HEK293 (cell line): ENCODE measurements at regions not wholly inside any gene's neighbourhood (a gene's known extent, or its start where the extent isn't known, plus 50 kb on each side); places are given as distances from the start of the nearest gene placed in this dataset.

Experiments
- CTCF ChIA-PET: fragments of 350-600 bp; formaldehyde crosslinking; extraction: SDS; loops from one replicate; lab custom pipeline; 2021; ENCODE audit warnings: antibody characterized with exemption; lab: Yijun Ruan, JAX
- POLR2A ChIA-PET: fragments of 300-600 bp; formaldehyde crosslinking; extraction: SDS; loops from one replicate; lab custom pipeline; 2020; ENCODE audit warnings: antibody characterized with exemption, inconsistent platforms; lab: Yijun Ruan, JAX
- H3K27ac ChIP-seq: fragments of 200-500 bp; sonication (Bioruptor generic); 2 replicates; pipeline ENCODE4 v1.5.1; 2014; ENCODE audit warnings: low read depth, low read length, control low read depth, inconsistent platforms; ENCODE audit errors: extremely low read depth
- H3K36me3 ChIP-seq, 2 experiments: fragments of 200-500 bp in 1 of 2; sonication (Bioruptor generic) in 1 of 2; 1 replicate in 1 of 2; 2 replicates in 1 of 2; pipeline ENCODE4 v1.5.1; 2014 to 2017; ENCODE audit warnings: inconsistent platforms in 2 of 2, low read length in 2 of 2; ENCODE audit not compliant: control insufficient read depth in 2 of 2, insufficient read depth in 1 of 2
- H3K4me1 ChIP-seq: fragments of 200-500 bp; sonication (Bioruptor generic); 2 replicates; pipeline ENCODE4 v1.5.1; 2014; ENCODE audit warnings: mild to moderate bottlenecking, low read length, inconsistent platforms; ENCODE audit not compliant: control insufficient read depth, insufficient read depth
- H3K4me3 ChIP-seq: 2 replicates; pipeline ENCODE4 v1.5.1; 2011; ENCODE audit warnings: low read depth, mild to moderate bottlenecking, control low read depth, low read length, moderate library complexity
- H3K9me3 ChIP-seq: fragments of 200-500 bp; sonication (Bioruptor generic); 2 replicates; pipeline ENCODE4 v1.5.1; 2014; ENCODE audit warnings: low read depth, low read length, inconsistent platforms; ENCODE audit not compliant: control insufficient read depth, insufficient read depth
- GLI4 ChIP-seq: fragments of 450-650 bp; formaldehyde crosslinking; IDR thresholded peaks from 2 replicates; pipeline ENCODE4 v1.5.1; 2016; ENCODE audit warnings: missing biosample characterization, missing genetic modification characterization
- GLIS1 ChIP-seq: fragments of 450-650 bp; formaldehyde crosslinking; IDR thresholded peaks from 2 replicates; pipeline ENCODE4 v1.5.1; 2016; ENCODE audit warnings: missing biosample characterization, missing genetic modification characterization
- HOXA7 ChIP-seq: sonication (generic); formaldehyde crosslinking; IDR thresholded peaks from 2 replicates; pipeline ENCODE4 v1.8.1; 2022; ENCODE audit warnings: missing genetic modification reagents, borderline replicate concordance
- TCF7L2 ChIP-seq: IDR thresholded peaks from 2 replicates; pipeline ENCODE4 v1.6.1; 2011; ENCODE audit warnings: low read depth, mild to moderate bottlenecking, inconsistent platforms, low read length, moderate library complexity, borderline replicate concordance
- ZFHX2 ChIP-seq: fragments of 450-650 bp; formaldehyde crosslinking; conservative IDR thresholded peaks from 2 replicates; pipeline ENCODE4 v1.5.1; 2016; ENCODE audit warnings: missing biosample characterization, missing genetic modification characterization
- ZFP41 ChIP-seq: fragments of 450-650 bp; formaldehyde crosslinking; IDR thresholded peaks from 2 replicates; pipeline ENCODE4 v1.5.1; 2016; ENCODE audit warnings: missing biosample characterization, missing genetic modification characterization, borderline replicate concordance
- ZNF138 ChIP-seq: fragments of 450-650 bp; formaldehyde crosslinking; IDR thresholded peaks from 2 replicates; pipeline ENCODE4 v1.5.1; 2016; ENCODE audit warnings: missing biosample characterization, missing genetic modification characterization, borderline replicate concordance
- ZNF223 ChIP-seq: fragments of 450-650 bp; formaldehyde crosslinking; IDR thresholded peaks from 2 replicates; pipeline ENCODE4 v1.5.1; 2016; ENCODE audit warnings: missing biosample characterization, missing genetic modification characterization
- ZNF266 ChIP-seq: fragments of 450-650 bp; formaldehyde crosslinking; IDR thresholded peaks from 2 replicates; pipeline ENCODE4 v1.5.1; 2016; ENCODE audit warnings: missing biosample characterization, missing genetic modification characterization, low read depth
- ZNF416 ChIP-seq: fragments of 450-650 bp; formaldehyde crosslinking; IDR thresholded peaks from 2 replicates; pipeline ENCODE4 v1.5.1; 2016; ENCODE audit warnings: missing biosample characterization, missing genetic modification characterization
- ZNF585B ChIP-seq: fragments of 450-650 bp; formaldehyde crosslinking; IDR thresholded peaks from 2 replicates; pipeline ENCODE4 v1.5.1; 2016; ENCODE audit warnings: missing biosample characterization, missing genetic modification characterization
- ZNF600 ChIP-seq: fragments of 450-650 bp; formaldehyde crosslinking; IDR thresholded peaks from 2 replicates; pipeline ENCODE4 v1.5.1; 2016; ENCODE audit warnings: missing biosample characterization, missing genetic modification characterization
- ZNF660 ChIP-seq: fragments of 450-650 bp; IDR thresholded peaks from 2 replicates; pipeline ENCODE4 v1.5.1; 2018; ENCODE audit warnings: missing biosample characterization, mild to moderate bottlenecking, missing genetic modification characterization
- ZNF792 ChIP-seq: fragments of 450-650 bp; formaldehyde crosslinking; IDR thresholded peaks from 2 replicates; pipeline ENCODE4 v1.5.1; 2016; ENCODE audit warnings: missing biosample characterization, missing genetic modification characterization
- TF ChIP-seq, protein P1 (sequence below): fragments of 450-650 bp; formaldehyde crosslinking; IDR thresholded peaks from 2 replicates; pipeline ENCODE4 v1.5.1; 2016; ENCODE audit warnings: missing biosample characterization, missing genetic modification characterization, low read depth
- TF ChIP-seq, protein P2 (sequence below): fragments of 450-650 bp; formaldehyde crosslinking; IDR thresholded peaks from 2 replicates; pipeline ENCODE4 v1.5.1; 2016; ENCODE audit warnings: missing biosample characterization, missing genetic modification characterization
- TF ChIP-seq, protein P3 (sequence below): fragments of 450-650 bp; formaldehyde crosslinking; IDR thresholded peaks from 2 replicates; pipeline ENCODE4 v1.5.1; 2016; ENCODE audit warnings: missing biosample characterization, missing genetic modification characterization
- TF ChIP-seq, protein P4 (sequence below): fragments of 450-650 bp; formaldehyde crosslinking; IDR thresholded peaks from 2 replicates; pipeline ENCODE4 v1.5.1; 2016; ENCODE audit warnings: missing biosample characterization, missing genetic modification characterization
- TF ChIP-seq, protein P5 (sequence below): fragments of 450-650 bp; formaldehyde crosslinking; IDR thresholded peaks from 2 replicates; pipeline ENCODE4 v1.5.1; 2016; ENCODE audit warnings: missing biosample characterization, missing genetic modification characterization, borderline replicate concordance

DNA sequence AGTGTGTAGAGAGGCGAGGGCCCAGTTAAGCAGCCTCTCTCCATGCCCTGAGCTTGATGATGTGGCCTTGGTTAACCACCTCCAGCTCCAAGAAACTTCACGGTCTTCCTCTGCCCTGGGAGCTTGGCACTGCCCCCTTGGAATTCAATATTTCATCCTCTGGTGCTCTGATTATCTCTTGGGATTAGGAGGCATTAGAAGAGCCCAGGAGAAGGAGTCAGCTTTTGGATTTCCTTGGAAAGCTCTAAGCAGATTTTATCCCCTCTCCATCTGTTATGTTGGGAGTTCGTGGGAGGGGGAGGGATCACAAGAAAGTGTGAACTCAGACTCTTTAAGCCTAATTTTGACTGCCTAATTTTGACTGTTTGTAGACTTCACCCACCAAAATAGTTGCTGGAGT lies 132.7 kb upstream of the AGBL1 start (continued):
- TF ChIP-seq, protein P1, sequence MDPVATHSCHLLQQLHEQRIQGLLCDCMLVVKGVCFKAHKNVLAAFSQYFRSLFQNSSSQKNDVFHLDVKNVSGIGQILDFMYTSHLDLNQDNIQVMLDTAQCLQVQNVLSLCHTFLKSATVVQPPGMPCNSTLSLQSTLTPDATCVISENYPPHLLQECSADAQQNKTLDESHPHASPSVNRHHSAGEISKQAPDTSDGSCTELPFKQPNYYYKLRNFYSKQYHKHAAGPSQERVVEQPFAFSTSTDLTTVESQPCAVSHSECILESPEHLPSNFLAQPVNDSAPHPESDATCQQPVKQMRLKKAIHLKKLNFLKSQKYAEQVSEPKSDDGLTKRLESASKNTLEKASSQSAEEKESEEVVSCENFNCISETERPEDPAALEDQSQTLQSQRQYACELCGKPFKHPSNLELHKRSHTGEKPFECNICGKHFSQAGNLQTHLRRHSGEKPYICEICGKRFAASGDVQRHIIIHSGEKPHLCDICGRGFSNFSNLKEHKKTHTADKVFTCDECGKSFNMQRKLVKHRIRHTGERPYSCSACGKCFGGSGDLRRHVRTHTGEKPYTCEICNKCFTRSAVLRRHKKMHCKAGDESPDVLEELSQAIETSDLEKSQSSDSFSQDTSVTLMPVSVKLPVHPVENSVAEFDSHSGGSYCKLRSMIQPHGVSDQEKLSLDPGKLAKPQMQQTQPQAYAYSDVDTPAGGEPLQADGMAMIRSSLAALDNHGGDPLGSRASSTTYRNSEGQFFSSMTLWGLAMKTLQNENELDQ (tag by site-specific recombination), result no peak
- no peak for TF ChIP-seq ZNF660 (tag by site-specific recombination)
- TF ChIP-seq, protein P2, sequence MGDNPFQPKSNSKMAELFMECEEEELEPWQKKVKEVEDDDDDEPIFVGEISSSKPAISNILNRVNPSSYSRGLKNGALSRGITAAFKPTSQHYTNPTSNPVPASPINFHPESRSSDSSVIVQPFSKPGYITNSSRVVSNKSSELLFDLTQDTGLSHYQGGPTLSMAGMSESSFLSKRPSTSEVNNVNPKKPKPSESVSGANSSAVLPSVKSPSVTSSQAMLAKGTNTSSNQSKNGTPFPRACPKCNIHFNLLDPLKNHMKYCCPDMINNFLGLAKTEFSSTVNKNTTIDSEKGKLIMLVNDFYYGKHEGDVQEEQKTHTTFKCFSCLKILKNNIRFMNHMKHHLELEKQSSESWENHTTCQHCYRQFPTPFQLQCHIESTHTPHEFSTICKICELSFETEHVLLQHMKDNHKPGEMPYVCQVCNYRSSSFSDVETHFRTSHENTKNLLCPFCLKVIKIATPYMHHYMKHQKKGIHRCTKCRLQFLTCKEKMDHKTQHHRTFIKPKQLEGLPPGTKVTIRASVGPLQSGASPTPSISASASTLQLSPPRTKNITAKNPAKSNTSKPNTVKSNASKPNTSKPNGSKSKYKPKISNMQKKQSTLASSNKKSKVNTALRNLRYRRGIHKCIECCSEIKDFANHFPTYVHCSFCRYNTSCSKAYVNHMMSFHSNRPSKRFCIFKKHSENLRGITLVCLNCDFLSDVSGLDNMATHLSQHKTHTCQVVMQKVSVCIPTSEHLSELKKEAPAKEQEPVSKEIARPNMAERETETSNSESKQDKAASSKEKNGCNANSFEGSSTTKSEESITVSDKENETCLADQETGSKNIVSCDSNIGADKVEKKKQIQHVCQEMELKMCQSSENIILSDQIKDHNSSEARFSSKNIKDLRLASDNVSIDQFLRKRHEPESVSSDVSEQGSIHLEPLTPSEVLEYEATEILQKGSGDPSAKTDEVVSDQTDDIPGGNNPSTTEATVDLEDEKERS (tag by site-specific recombination), result no peak
- TF ChIP-seq ZNF585B (tag by site-specific recombination), result no peak

DNA sequence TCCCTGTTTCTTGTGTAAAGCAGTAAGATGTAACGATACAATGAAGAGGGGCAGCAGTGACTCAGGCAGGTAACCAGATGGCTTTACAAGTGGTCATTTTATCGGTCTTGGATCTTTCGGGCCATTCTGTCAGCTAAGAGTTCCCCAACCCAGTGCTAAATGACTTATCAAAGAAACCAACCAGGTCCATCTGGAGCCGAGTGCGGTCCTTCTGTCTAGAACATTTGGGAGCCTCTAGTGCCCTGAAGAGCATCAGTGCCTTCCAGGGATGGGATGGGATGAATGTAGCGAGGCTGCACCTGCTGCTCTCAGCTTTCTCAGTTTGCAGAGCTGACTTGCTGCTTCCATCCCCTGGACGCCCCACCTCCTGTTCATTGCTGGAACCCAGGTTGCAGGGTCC lies 131.7 kb upstream of the AGBL1 start:
- ChIA-PET POLR2A (no interaction called here), CTCF (interaction anchor here (0.6 to 1.1 kb wide), 2 partner anchors 12 to 200 kb away, joined by 3 to 4 read pairs; no protein-coding TSS in a partner anchor)
- Histone ChIP-seq H3K4me3 (no peak overlapping the region), H3K36me3 (no peaks in the 10 kb centered on the region), H3K4me1 (no peaks in the 10 kb centered on the region), H3K9me3 (no peaks in the 10 kb centered on the region), H3K27ac (no peak overlapping the region)
- TF ChIP-seq ZFP41 (no peak), ZFHX2 (tag by site-specific recombination) (no peak), ZNF223 (tag by site-specific recombination) (no peak), ZNF416 (tag by site-specific recombination) (no peak), ZNF138 (tag by site-specific recombination) (no peak), ZNF600 (tag by site-specific recombination) (no peak)
- TF ChIP-seq, protein P3, sequence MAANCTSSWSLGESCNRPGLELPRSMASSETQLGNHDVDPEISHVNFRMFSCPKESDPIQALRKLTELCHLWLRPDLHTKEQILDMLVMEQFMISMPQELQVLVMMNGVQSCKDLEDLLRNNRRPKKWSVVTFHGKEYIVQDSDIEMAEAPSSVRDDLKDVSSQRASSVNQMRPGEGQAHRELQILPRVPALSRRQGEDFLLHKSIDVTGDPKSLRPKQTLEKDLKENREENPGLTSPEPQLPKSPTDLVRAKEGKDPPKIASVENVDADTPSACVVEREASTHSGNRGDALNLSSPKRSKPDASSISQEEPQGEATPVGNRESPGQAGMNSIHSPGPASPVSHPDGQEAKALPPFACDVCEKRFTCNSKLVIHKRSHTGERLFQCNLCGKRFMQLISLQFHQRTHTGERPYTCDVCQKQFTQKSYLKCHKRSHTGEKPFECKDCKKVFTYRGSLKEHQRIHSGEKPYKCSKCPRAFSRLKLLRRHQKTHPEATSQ (tag by site-specific recombination), result no peak
- TF ChIP-seq, protein P4, sequence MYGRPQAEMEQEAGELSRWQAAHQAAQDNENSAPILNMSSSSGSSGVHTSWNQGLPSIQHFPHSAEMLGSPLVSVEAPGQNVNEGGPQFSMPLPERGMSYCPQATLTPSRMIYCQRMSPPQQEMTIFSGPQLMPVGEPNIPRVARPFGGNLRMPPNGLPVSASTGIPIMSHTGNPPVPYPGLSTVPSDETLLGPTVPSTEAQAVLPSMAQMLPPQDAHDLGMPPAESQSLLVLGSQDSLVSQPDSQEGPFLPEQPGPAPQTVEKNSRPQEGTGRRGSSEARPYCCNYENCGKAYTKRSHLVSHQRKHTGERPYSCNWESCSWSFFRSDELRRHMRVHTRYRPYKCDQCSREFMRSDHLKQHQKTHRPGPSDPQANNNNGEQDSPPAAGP (tag by site-specific recombination), result no peak

DNA sequence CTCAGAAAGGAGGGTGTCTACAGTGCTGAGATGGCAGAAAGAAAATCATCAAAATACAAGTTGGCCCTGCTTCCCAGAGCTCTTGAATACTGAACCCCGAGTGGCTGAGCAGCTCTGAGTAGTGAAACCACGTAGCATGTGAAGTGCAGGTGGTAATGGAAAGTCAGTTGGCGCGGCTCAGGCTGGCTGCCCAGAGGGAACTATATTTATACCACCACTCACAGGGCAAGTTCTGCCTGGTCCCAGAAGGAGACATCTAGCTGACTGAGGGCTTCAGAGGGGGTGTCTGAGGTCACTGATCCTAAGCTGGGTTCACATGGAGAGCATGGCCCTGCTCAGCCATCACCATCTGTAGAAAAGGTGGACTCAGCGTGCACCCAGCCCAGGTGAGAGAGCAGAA lies 129.6 kb upstream of the AGBL1 start:
- H3K36me3 ChIP-seq, result no peaks in the 10 kb centered on the region
- H3K4me1 ChIP-seq, result no peaks in the 10 kb centered on the region
- ChIA-PET CTCF (interaction anchor here (0.6 to 0.9 kb wide), 2 partner anchors 15 to 334 kb away, joined by 3 read pairs; no protein-coding TSS in a partner anchor), POLR2A (no interaction called here)
- no peak for TF ChIP-seq HOXA7
- no peak for TF ChIP-seq ZNF266 (tag by site-specific recombination)
- TF ChIP-seq, protein P5, sequence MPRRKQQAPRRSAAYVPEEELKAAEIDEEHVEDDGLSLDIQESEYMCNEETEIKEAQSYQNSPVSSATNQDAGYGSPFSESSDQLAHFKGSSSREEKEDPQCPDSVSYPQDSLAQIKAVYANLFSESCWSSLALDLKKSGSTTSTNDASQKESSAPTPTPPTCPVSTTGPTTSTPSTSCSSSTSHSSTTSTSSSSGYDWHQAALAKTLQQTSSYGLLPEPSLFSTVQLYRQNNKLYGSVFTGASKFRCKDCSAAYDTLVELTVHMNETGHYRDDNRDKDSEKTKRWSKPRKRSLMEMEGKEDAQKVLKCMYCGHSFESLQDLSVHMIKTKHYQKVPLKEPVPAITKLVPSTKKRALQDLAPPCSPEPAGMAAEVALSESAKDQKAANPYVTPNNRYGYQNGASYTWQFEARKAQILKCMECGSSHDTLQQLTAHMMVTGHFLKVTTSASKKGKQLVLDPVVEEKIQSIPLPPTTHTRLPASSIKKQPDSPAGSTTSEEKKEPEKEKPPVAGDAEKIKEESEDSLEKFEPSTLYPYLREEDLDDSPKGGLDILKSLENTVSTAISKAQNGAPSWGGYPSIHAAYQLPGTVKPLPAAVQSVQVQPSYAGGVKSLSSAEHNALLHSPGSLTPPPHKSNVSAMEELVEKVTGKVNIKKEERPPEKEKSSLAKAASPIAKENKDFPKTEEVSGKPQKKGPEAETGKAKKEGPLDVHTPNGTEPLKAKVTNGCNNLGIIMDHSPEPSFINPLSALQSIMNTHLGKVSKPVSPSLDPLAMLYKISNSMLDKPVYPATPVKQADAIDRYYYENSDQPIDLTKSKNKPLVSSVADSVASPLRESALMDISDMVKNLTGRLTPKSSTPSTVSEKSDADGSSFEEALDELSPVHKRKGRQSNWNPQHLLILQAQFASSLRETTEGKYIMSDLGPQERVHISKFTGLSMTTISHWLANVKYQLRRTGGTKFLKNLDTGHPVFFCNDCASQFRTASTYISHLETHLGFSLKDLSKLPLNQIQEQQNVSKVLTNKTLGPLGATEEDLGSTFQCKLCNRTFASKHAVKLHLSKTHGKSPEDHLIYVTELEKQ, result no peak
- no peak for TF ChIP-seq GLIS1 (tag by site-specific recombination)
- no peak for TF ChIP-seq ZNF792
- no peak for TF ChIP-seq GLI4
- no peak for TF ChIP-seq TCF7L2
- no peak for TF ChIP-seq ZNF223 (tag by site-specific recombination)
- TF ChIP-seq, all 188 proteins: peak for 0
- no peak overlapping the region for H3K4me3 ChIP-seq
- no peaks in the 10 kb centered on the region for H3K9me3 ChIP-seq
- no peak overlapping the region for H3K27ac ChIP-seq
